ENCODE measurements at regions not wholly inside any gene's neighbourhood (a gene's known extent, or its start where the extent isn't known, plus 50 kb on each side); places are given as distances from the start of the nearest gene placed in this dataset.

GRCh38 chr4:102422843-102423242, 77.6 kb upstream of the SLC39A8 start:
- no peak for TF ChIP-seq CTCF (IDR thresholded peaks at IDR 0.05; ENCODE audit: low read depth, low read length)
- no peak for TF ChIP-seq EZH2phosphoT487 (IDR thresholded peaks at IDR 0.05; ENCODE audit: low read depth)

All from OCI-LY3 (cell line).